ENCODE measurements at regions not wholly inside any gene's neighbourhood (a gene's known extent, or its start where the extent isn't known, plus 50 kb on each side); places are given as distances from the start of the nearest gene placed in this dataset.

GRCh38 chr6:6810727-6811126 is 222.2 kb downstream of the LY86 start:
- Histone ChIP-seq H3K9me3 (ENCODE audit: insufficient read depth, low read depth, low read length) (no peaks in the 10 kb centered on the region), H3K27me3 (ENCODE audit: insufficient read depth, low read length) (no peaks in the 10 kb centered on the region), H3K9ac (ENCODE audit: low read depth, low read length) (no peak overlapping the region), H3K4me1 (ENCODE audit: insufficient read depth, low read length) (peaks cover 16% of the 10 kb centered on the region), H3K36me3 (ENCODE audit: insufficient read depth, low read depth, low read length) (no peaks in the 10 kb centered on the region), H3K27ac (ENCODE audit: low read length) (no peak overlapping the region), H3K4me3 (ENCODE audit: low read length) (no peak overlapping the region)

- Histone ChIP-seq H3K4me1 (ENCODE audit: insufficient read depth, low read length) (peaks cover 16% of the 10 kb centered on the region), H3K9me3 (ENCODE audit: insufficient read depth, low read depth, low read length) (no peaks in the 10 kb centered on the region), H3K36me3 (ENCODE audit: insufficient read depth, low read depth, low read length) (no peaks in the 10 kb centered on the region), H3K27me3 (ENCODE audit: insufficient read depth, low read length) (no peaks in the 10 kb centered on the region), H3K9ac (ENCODE audit: low read depth, low read length) (no peak overlapping the region; the same call in 1 of the 2 replicates), H3K27ac (ENCODE audit: low read length) (no peak overlapping the region), H3K4me3 (ENCODE audit: low read length) (peak overlapping the region; percentile 13; the same call in 1 of the 2 replicates)
Measured at GRCh38 chr6:6811128-6812009, 222.8 kb downstream of the LY86 start.

GRCh38 chr6:6812427-6812826 is 223.9 kb downstream of the LY86 start:
- Histone ChIP-seq H3K36me3 (ENCODE audit: insufficient read depth, low read depth, low read length) (no peaks in the 10 kb centered on the region), H3K4me1 (ENCODE audit: insufficient read depth, low read length) (peaks cover 16% of the 10 kb centered on the region), H3K27ac (ENCODE audit: low read length) (no peak overlapping the region), H3K27me3 (ENCODE audit: insufficient read depth, low read length) (no peaks in the 10 kb centered on the region), H3K4me3 (ENCODE audit: low read length) (no peak overlapping the region), H3K9me3 (ENCODE audit: insufficient read depth, low read depth, low read length) (no peaks in the 10 kb centered on the region), H3K9ac (ENCODE audit: low read depth, low read length) (no peak overlapping the region)

- Histone ChIP-seq H3K27me3 (ENCODE audit: insufficient read depth, low read length) (no peaks in the 10 kb centered on the region), H3K9me3 (ENCODE audit: insufficient read depth, low read depth, low read length) (no peaks in the 10 kb centered on the region), H3K27ac (ENCODE audit: low read length) (no peak overlapping the region), H3K36me3 (ENCODE audit: insufficient read depth, low read depth, low read length) (no peaks in the 10 kb centered on the region), H3K9ac (ENCODE audit: low read depth, low read length) (no peak overlapping the region), H3K4me3 (ENCODE audit: low read length) (no peak overlapping the region), H3K4me1 (ENCODE audit: insufficient read depth, low read length) (peaks cover 24% of the 10 kb centered on the region)
Measured at GRCh38 chr6:6815732-6816131, 227.2 kb downstream of the LY86 start.

GRCh38 chr6:6816716-6817115 is 228.2 kb downstream of the LY86 start:
- Histone ChIP-seq H3K27me3 (ENCODE audit: insufficient read depth, low read length) (no peaks in the 10 kb centered on the region), H3K27ac (ENCODE audit: low read length) (no peak overlapping the region), H3K4me1 (ENCODE audit: insufficient read depth, low read length) (peaks cover 21% of the 10 kb centered on the region), H3K4me3 (ENCODE audit: low read length) (no peak overlapping the region), H3K36me3 (ENCODE audit: insufficient read depth, low read depth, low read length) (no peaks in the 10 kb centered on the region), H3K9me3 (ENCODE audit: insufficient read depth, low read depth, low read length) (no peaks in the 10 kb centered on the region), H3K9ac (ENCODE audit: low read depth, low read length) (no peak overlapping the region)

- H3K36me3 ChIP-seq (ENCODE audit: insufficient read depth, low read depth, low read length), result no peaks in the 10 kb centered on the region
- peaks cover 11% of the 10 kb centered on the region; the same call in 1 of the 2 replicates for H3K4me1 ChIP-seq (ENCODE audit: insufficient read depth, low read length)
- H3K9me3 ChIP-seq (ENCODE audit: insufficient read depth, low read depth, low read length), result no peaks in the 10 kb centered on the region
- no peak overlapping the region for H3K27ac ChIP-seq (ENCODE audit: low read length)
- no peaks in the 10 kb centered on the region for H3K27me3 ChIP-seq (ENCODE audit: insufficient read depth, low read length)
- no peak overlapping the region for H3K4me3 ChIP-seq (ENCODE audit: low read length)
- H3K9ac ChIP-seq (ENCODE audit: low read depth, low read length), result no peak overlapping the region
Measured at GRCh38 chr6:6818078-6818639, 229.6 kb downstream of the LY86 start.

GRCh38 chr6:6820641-6821238 is 232.2 kb downstream of the LY86 start:
- H3K27me3 ChIP-seq (ENCODE audit: insufficient read depth, low read length), result no peaks in the 10 kb centered on the region

GRCh38 chr6:6821639-6822261 is 233.2 kb downstream of the LY86 start:
- Histone ChIP-seq H3K4me1 (ENCODE audit: insufficient read depth, low read length) (peaks cover 16% of the 10 kb centered on the region; the same call in 1 of the 2 replicates), H3K4me3 (ENCODE audit: low read length) (no peak overlapping the region), H3K9me3 (ENCODE audit: insufficient read depth, low read depth, low read length) (no peaks in the 10 kb centered on the region), H3K9ac (ENCODE audit: low read depth, low read length) (no peak overlapping the region), H3K36me3 (ENCODE audit: insufficient read depth, low read depth, low read length) (no peaks in the 10 kb centered on the region), H3K27ac (ENCODE audit: low read length) (no peak overlapping the region), H3K27me3 (ENCODE audit: insufficient read depth, low read length) (no peaks in the 10 kb centered on the region)

More at GRCh38 chr6:6820641-6821238, 232.2 kb downstream of the LY86 start:
- Histone ChIP-seq H3K4me3 (ENCODE audit: low read length) (no peak overlapping the region), H3K9me3 (ENCODE audit: insufficient read depth, low read depth, low read length) (no peaks in the 10 kb centered on the region), H3K4me1 (ENCODE audit: insufficient read depth, low read length) (peaks cover 16% of the 10 kb centered on the region; the same call in 1 of the 2 replicates), H3K36me3 (ENCODE audit: insufficient read depth, low read depth, low read length) (no peaks in the 10 kb centered on the region), H3K9ac (ENCODE audit: low read depth, low read length) (no peak overlapping the region), H3K27ac (ENCODE audit: low read length) (no peak overlapping the region)

- H3K4me1 ChIP-seq (ENCODE audit: insufficient read depth, low read length), result peaks cover 16% of the 10 kb centered on the region; the same call in 1 of the 2 replicates
- H3K27ac ChIP-seq (ENCODE audit: low read length), result no peak overlapping the region
- no peak overlapping the region for H3K4me3 ChIP-seq (ENCODE audit: low read length)
- no peaks in the 10 kb centered on the region for H3K36me3 ChIP-seq (ENCODE audit: insufficient read depth, low read depth, low read length)
- H3K9ac ChIP-seq (ENCODE audit: low read depth, low read length), result no peak overlapping the region
- H3K27me3 ChIP-seq (ENCODE audit: insufficient read depth, low read length), result no peaks in the 10 kb centered on the region
- H3K9me3 ChIP-seq (ENCODE audit: insufficient read depth, low read depth, low read length), result no peaks in the 10 kb centered on the region
Measured at GRCh38 chr6:6823030-6823429, 234.5 kb downstream of the LY86 start.

GRCh38 chr6:6823568-6824224 is 235.2 kb downstream of the LY86 start:
- H3K27me3 ChIP-seq (ENCODE audit: insufficient read depth, low read length), result no peaks in the 10 kb centered on the region
- H3K9ac ChIP-seq (ENCODE audit: low read depth, low read length), result no peak overlapping the region
- no peaks in the 10 kb centered on the region for H3K9me3 ChIP-seq (ENCODE audit: insufficient read depth, low read depth, low read length)
- peaks cover 16% of the 10 kb centered on the region; the same call in 1 of the 2 replicates for H3K4me1 ChIP-seq (ENCODE audit: insufficient read depth, low read length)
- H3K36me3 ChIP-seq (ENCODE audit: insufficient read depth, low read depth, low read length), result no peaks in the 10 kb centered on the region
- no peak overlapping the region for H3K27ac ChIP-seq (ENCODE audit: low read length)
- no peak overlapping the region for H3K4me3 ChIP-seq (ENCODE audit: low read length)

- no peak overlapping the region for H3K4me3 ChIP-seq (ENCODE audit: low read length)
- H3K27ac ChIP-seq (ENCODE audit: low read length), result no peak overlapping the region
- H3K27me3 ChIP-seq (ENCODE audit: insufficient read depth, low read length), result no peaks in the 10 kb centered on the region
- H3K9me3 ChIP-seq (ENCODE audit: insufficient read depth, low read depth, low read length), result no peaks in the 10 kb centered on the region
- H3K36me3 ChIP-seq (ENCODE audit: insufficient read depth, low read depth, low read length), result no peaks in the 10 kb centered on the region
- H3K4me1 ChIP-seq (ENCODE audit: insufficient read depth, low read length), result peaks cover 16% of the 10 kb centered on the region; the same call in 1 of the 2 replicates
- H3K9ac ChIP-seq (ENCODE audit: low read depth, low read length), result no peak overlapping the region
Measured at GRCh38 chr6:6824381-6824780, 235.9 kb downstream of the LY86 start.
